Islet precursor cell (in vitro differentiated cells): ENCODE measurements at regions not wholly inside any gene's neighbourhood (a gene's known extent, or its start where the extent isn't known, plus 50 kb on each side); places are given as distances from the start of the nearest gene placed in this dataset.
"Not testable (repeated sequence)": the region's sequence is repeated elsewhere in the genome, so short reads cannot be mapped to it uniquely, and the experiment has no call there.

Experiments
- DNase-seq: peaks from one replicate; pipeline ENCODE4 v3.0.0-alpha.2; 2018

- no peak for DNase-seq
Observed at GRCh38 chr9:129307227-129307970, 129.3 kb upstream of the IER5L start.

GRCh38 chr9:129306318-129306973, 128.4 kb upstream of the IER5L start:
- DNase-seq: peak; percentile 49

DNA sequence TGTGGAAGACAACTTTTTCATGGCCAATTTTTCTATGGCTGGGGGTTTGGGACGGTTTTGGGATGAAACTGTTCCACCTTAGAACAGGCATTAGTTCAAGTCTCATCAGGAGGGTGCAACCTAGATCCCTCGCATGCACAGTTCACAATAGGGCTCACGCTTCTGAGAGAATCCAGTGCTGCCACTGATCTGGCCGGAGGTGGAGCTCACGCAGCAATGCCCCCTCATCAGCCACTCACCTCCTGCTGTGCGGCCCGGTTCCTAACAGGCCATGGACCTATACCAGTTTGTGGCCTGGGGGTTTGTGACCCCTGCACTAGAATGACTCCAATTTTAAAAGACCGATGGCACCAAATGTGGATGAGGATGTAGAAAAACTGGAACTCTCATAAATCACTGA, 127.2 kb upstream of the IER5L start:
- no peak for DNase-seq

GRCh38 chr9:129301941-129302340, 123.9 kb upstream of the IER5L start:
- DNase-seq: no peak

- not testable (repeated sequence) for DNase-seq
Observed at GRCh38 chr9:129296195-129296594, 118.1 kb upstream of the IER5L start.

DNA sequence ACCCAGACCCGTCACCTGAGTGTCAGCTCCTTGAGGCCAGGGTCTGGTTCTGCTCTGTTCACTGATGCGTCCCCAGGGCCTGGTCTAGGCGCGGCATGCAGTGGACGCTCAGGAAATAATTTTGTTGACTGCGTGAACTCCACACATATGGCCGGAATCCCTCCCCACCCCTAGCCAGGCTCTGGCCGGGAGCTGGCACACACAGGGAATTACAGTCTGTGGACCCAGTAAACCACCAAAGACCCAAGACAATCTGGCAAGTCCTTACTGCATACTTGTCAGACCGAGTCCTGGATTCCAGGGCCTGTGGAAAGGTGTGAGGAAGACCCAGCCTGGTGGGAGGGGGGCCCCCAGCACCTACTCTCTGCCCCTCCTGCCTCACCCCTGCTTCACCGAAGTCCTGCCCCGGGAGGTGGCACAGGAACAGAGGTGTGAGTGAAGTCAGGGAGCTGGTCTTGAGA, 113.0 kb upstream of the IER5L start:
- DNase-seq: peak; percentile 46

- peak; percentile 28 for DNase-seq
Observed at GRCh38 chr9:129290606-129291005, 112.5 kb upstream of the IER5L start.

DNA sequence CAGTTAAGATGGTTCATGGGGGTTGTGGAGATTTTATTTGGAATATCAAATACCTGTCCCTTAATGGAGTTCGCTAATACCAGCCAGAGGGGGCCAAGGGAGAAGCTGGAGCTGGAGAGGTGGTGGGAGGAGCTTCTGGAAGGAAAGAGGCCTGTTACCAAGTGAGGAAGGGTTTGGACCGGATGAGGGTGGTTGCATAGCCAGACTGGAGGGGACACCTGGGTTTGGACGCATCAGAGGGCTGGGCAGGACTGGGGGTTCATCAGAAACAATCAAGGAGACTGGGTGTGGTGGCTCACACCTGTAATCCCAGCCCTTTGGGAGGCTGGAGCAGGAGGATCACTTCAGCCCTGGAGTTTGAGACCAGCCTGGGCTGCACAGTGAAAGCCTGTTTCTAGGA, 111.8 kb upstream of the IER5L start:
- DNase-seq: no peak

- DNase-seq: no peak
Observed at GRCh38 chr9:129289131-129289731, 111.2 kb upstream of the IER5L start.

DNA sequence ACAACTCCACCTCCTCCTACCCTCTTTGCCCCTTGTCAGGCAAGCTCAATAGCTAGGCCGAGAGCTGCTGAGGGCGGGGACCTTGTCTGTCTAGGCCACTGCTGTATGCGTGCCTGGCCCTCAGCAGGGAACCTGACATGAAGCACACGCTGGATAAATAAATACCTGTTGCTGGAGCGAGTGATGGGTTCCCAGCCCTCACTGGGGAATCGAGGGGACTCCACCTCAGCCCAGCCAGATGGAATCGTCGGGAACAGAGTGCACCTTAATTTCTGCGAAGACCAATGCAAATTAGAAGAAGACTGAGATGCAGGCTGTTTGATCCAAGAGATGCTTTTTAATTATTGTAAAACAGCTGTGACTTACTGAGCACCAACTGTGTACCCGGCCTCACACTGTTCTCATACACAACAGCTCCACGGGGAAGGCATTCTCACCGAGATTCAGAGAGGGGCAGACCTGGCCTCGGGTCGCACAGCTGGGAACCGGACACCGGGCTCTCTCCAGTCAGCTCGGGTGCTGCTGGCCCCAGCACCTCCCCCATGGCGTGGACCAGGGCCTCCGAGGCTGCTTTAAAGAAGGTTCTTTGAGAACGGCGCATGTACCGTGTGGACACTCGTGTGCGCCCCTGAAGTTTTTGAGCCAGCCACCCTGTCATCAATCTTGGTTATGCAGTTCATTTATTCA, 109.7 kb upstream of the IER5L start:
- no peak for DNase-seq

GRCh38 chr9:129285979-129286772, 108.1 kb upstream of the IER5L start:
- DNase-seq: no peak

GRCh38 chr9:129285382-129285781, 107.3 kb upstream of the IER5L start:
- DNase-seq: no peak

DNA sequence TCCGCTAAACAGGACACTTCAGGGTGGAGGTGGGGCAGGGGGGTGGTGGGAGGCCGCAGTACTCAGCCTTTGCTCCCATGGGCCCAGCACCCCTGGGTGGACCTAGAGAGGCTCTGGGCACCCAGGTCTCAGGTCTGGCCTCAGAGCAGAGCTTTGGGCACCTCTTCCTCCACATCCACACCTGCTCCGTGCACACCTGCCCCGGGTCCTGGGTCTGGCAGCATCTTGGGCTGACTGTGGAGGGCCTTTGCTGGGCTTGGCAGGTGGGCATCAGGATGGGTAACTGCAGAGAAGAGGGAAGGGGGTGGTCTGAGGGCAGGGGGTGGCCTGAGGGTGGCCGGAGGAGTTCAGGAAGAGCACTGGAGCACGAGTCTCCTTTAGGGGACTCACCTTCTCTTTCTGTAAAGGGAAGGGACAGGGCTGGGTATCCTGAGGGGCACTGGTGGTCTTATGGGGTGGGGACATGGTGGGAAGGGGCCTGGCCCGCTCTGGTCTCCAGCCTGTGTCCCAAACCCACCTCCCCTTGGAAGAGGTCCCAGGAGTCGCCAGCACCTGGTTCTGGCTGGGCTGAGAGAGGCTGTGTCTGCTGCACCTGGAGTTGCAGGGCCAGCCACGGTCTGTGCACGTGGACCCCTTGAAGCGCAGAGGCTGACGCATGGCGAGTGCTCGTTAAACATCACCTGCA, 106.7 kb upstream of the IER5L start:
- no peak for DNase-seq

DNA sequence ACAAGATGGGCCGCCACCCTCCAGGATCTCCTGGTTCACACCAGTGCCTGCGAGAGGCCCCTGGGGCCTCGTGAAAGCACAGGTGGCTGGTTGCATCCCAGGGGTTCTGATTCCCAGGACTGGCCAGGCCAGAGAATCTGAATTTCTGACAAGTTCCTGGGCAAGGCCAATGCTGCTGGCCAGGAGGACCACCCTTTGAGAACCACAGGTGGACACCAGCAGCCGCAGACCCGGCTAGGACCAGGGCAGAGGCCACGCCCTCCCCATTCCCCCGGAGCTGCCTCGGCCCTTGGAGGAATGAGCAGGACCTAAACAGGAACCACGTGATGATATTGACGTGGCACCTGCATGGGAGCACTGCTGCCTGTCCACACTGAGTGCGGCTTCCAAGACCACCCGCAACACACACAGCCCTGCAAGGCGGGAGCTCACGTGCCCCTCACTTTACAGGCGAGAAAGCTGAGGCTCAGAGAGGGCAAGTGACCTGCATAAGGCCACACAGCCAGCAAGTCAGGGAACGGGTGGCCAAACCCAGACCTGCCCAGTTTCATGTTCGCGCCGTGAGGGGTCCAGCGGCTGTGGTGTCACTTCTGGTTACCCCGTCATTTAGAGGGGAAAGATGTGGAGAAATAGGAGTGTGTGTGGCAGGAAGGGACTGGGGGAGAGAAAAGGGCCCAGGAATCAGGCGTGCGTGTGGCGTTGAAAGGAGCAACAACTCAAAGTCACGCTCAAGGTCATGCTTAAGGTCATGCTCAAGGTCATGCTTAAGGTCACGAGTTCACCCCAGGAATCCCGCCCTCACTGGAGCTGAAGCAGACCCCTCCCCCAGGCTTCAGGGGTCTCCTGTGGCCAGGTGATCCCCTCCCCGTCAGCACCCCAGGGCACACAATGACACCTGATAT, 105.9 kb upstream of the IER5L start:
- no peak for DNase-seq

DNA sequence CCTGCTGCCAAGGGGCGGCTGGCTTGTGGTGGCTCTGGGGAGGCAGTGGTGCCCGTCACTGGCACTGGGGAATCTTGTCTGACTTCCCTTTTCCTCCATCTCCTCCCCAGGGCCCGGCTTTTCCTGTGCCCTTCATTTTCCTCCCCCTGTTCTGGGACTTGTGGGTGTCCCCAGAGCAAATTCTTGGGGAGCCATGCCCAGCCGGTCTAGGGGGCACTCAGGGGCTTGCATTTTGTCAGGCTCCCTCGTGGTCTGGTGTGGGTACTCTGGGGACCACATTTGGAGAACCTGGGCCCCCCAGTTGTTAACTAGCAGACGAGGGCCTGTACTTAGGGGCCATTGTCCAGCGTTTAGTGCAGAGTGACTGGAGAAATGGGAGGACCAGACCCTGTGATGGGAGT, 105.2 kb upstream of the IER5L start:
- no peak for DNase-seq

DNA sequence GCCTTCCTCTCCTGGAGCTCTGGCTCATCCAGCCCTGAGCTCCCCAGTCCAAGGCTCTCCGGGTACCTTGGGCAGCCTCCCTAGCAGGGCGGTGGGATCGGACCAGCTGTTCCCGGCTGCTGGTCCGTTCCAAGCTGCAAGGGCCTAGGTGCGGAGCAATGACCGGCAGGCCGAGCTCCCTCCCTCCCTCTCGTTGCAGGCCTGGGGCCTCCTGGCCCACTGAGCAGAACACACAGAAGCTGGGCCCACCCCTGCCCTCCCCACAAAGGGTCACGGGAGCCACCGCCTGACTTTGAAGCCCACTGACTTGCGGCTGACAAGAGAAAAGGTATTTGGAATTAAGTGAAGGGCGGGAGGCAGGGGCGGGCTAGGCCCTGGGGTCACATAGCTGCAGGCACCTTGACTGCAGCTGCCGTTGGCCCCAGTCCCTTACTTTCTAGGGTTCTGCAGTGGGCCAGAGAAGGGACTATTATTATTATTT, 104.7 kb upstream of the IER5L start:
- DNase-seq: no peak

DNA sequence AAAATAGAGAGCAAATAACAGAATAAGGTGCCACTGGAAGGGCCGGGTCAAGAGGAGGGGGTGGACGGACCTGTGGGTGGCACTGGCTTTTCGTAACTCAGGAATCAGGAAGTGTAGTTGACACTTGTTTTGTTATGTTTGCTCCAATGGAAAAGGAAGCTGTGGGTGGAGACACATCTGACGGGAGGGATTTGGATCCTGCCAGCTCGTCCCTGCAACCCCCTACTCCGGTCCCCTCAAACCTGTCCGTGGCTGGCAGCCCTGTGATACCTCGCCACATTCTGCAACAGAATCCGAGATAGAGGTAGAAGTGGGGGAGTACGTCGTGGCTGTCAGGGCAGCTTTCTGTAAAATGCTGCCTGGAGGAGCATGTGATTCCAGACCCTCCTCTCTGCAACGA, 104.2 kb upstream of the IER5L start:
- no peak for DNase-seq

GRCh38 chr9:129281506-129282145, 103.6 kb upstream of the IER5L start:
- DNase-seq: no peak

GRCh38 chr9:129280623-129281271, 102.7 kb upstream of the IER5L start:
- DNase-seq: no peak

DNA sequence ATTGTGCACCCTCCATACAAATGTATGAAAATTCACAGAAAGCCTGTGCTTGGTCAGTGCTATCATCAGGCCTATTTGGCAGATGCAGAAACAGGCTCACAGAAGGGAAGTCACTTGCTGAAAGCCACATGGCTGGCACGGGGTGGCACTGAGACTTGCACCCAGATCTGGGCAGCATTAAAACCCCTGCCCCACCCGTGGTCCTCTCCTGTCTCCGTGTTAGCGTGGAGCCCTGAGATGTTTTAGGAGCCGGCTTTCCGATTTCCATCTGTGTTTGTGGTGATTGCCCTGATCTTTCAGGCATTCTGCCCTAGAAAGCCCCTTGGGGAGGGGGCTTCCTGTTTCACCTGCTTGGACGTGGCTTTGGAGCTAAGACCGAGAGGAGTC, 102.2 kb upstream of the IER5L start:
- DNase-seq: no peak
